ENCODE measurements at regions not wholly inside any gene's neighbourhood (a gene's known extent, or its start where the extent isn't known, plus 50 kb on each side); places are given as distances from the start of the nearest gene placed in this dataset.

DNA sequence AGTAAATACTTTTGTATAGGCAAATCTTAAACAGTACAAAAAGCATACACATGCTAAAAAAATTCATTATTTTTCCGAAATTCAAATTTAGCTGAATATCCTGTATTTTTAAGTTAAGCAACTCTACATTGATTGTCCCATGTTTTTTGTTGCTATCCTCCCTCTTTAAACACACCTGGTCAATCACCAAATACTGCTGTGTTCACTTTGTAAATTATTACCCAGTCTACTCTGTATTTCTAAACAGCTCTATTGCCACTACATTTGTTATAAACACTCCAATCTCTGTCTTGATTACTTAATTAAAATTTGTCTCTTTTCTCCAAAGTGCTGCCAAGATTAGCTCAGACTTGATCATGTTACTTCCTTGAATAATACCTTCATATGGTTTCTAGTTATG is 466.5 kb upstream of the GJE1 start:
- Histone ChIP-seq H4K20me1 (ENCODE audit: insufficient read depth, low read length) (no peaks in the 10 kb centered on the region), H3K27ac (ENCODE audit: low read length) (no peak overlapping the region), H3K9me2 (replicated peaks; ENCODE audit: insufficient read depth, low read length) (no peaks in the 10 kb centered on the region), H3K79me2 (ENCODE audit: low read length) (no peaks in the 10 kb centered on the region), H3K9me3 (replicated peaks; ENCODE audit: insufficient read depth, low read length) (no peaks in the 10 kb centered on the region), H3K4me2 (ENCODE audit: low read depth, low read length) (no peak overlapping the region), H3K9ac (ENCODE audit: low read length) (no peak overlapping the region), H3K4me3 (ENCODE audit: low read length) (no peak overlapping the region), H3K27me3 (replicated peaks; ENCODE audit: insufficient read depth, low read length) (no peaks in the 10 kb centered on the region), H3F3A (ENCODE audit: insufficient read depth, low read length) (no peaks in the 10 kb centered on the region), H3K4me1 (ENCODE audit: low read length) (no peaks in the 10 kb centered on the region), H3K36me3 (replicated peaks; ENCODE audit: insufficient read depth, low read length) (no peaks in the 10 kb centered on the region), H2AFZ (ENCODE audit: low read length) (no peak overlapping the region)
- TF ChIP-seq, protein P1, sequence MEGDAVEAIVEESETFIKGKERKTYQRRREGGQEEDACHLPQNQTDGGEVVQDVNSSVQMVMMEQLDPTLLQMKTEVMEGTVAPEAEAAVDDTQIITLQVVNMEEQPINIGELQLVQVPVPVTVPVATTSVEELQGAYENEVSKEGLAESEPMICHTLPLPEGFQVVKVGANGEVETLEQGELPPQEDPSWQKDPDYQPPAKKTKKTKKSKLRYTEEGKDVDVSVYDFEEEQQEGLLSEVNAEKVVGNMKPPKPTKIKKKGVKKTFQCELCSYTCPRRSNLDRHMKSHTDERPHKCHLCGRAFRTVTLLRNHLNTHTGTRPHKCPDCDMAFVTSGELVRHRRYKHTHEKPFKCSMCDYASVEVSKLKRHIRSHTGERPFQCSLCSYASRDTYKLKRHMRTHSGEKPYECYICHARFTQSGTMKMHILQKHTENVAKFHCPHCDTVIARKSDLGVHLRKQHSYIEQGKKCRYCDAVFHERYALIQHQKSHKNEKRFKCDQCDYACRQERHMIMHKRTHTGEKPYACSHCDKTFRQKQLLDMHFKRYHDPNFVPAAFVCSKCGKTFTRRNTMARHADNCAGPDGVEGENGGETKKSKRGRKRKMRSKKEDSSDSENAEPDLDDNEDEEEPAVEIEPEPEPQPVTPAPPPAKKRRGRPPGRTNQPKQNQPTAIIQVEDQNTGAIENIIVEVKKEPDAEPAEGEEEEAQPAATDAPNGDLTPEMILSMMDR (IDR thresholded peaks at IDR 0.05; ENCODE audit: low read length) = no peak
- TF ChIP-seq EZH2phosphoT487 (IDR thresholded peaks at IDR 0.05; ENCODE audit: low read length) (no peak), EZH2 (optimal IDR thresholded peaks at IDR 0.05; ENCODE audit: low read depth, low read length) (no peak)
- DNase-seq = no peak

DNA sequence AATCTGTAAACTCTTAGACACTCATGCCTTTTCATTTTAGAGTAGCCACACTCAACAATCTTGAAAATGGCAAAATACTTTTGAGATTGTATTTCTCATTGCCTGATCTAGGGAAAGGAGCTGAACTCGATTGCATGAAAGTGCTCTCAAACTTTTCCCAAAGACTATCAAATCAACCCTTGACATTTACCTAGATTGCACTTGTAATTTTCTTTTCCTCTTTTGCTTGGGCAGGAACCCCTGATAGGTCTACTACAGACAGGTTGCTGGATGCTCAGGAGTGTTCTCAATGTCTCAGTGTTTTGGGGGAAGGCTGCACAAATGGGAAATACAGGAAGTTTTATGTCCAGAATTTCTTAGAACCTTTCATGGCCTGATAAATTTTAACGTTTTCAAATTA is 468.0 kb upstream of the GJE1 start:
- no peak overlapping the region for H3K27ac ChIP-seq (ENCODE audit: low read length)
- H3F3A ChIP-seq (ENCODE audit: insufficient read depth, low read length) = no peaks in the 10 kb centered on the region
- DNase-seq = no peak
- H3K79me2 ChIP-seq (ENCODE audit: low read length) = no peaks in the 10 kb centered on the region
- H3K36me3 ChIP-seq (replicated peaks; ENCODE audit: insufficient read depth, low read length) = no peaks in the 10 kb centered on the region
- no peak overlapping the region for H3K4me3 ChIP-seq (ENCODE audit: low read length)
- no peak overlapping the region for H3K4me2 ChIP-seq (ENCODE audit: low read depth, low read length)
- H3K9me3 ChIP-seq (replicated peaks; ENCODE audit: insufficient read depth, low read length) = no peaks in the 10 kb centered on the region
- no peaks in the 10 kb centered on the region for H3K9me2 ChIP-seq (replicated peaks; ENCODE audit: insufficient read depth, low read length)
- H3K27me3 ChIP-seq (replicated peaks; ENCODE audit: insufficient read depth, low read length) = no peaks in the 10 kb centered on the region
- H3K9ac ChIP-seq (ENCODE audit: low read length) = no peak overlapping the region
- no peak overlapping the region for H2AFZ ChIP-seq (ENCODE audit: low read length)
- TF ChIP-seq EZH2 (optimal IDR thresholded peaks at IDR 0.05; ENCODE audit: low read depth, low read length) = no peak
- TF ChIP-seq, protein P1 (IDR thresholded peaks at IDR 0.05; ENCODE audit: low read length) = no peak
- no peak for TF ChIP-seq EZH2phosphoT487 (IDR thresholded peaks at IDR 0.05; ENCODE audit: low read length)
- no peaks in the 10 kb centered on the region for H4K20me1 ChIP-seq (ENCODE audit: insufficient read depth, low read length)
- H3K4me1 ChIP-seq (ENCODE audit: low read length) = no peaks in the 10 kb centered on the region

DNA sequence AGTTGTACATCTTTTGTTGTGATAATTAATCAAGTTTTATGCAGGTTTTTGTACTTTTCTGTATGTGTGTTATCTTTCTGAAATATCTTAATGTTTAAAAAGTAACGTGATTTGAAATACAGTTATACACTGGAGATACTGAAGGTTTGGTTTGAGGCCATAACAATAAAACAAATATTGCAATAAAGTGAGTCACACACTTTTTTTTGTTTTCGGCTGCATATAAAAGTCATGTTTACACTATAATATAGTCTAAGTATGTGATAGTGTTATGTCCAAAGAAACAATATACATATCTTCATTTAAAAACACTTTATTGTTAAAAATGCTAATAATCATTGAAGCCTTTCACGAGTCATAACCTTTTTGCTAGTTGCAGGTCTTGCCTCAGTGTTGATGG is 473.1 kb upstream of the GJE1 start:
- Histone ChIP-seq H3K9me2 (replicated peaks; ENCODE audit: insufficient read depth, low read length) (no peaks in the 10 kb centered on the region), H3K4me3 (ENCODE audit: low read length) (no peak overlapping the region), H3K9me3 (replicated peaks; ENCODE audit: insufficient read depth, low read length) (no peaks in the 10 kb centered on the region), H3K36me3 (replicated peaks; ENCODE audit: insufficient read depth, low read length) (no peaks in the 10 kb centered on the region), H2AFZ (ENCODE audit: low read length) (no peak overlapping the region), H3K79me2 (ENCODE audit: low read length) (no peaks in the 10 kb centered on the region), H3F3A (ENCODE audit: insufficient read depth, low read length) (no peaks in the 10 kb centered on the region), H3K27ac (ENCODE audit: low read length) (no peak overlapping the region), H3K27me3 (replicated peaks; ENCODE audit: insufficient read depth, low read length) (no peaks in the 10 kb centered on the region), H4K20me1 (ENCODE audit: insufficient read depth, low read length) (no peaks in the 10 kb centered on the region), H3K4me2 (ENCODE audit: low read depth, low read length) (no peak overlapping the region), H3K4me1 (ENCODE audit: low read length) (no peaks in the 10 kb centered on the region), H3K9ac (ENCODE audit: low read length) (no peak overlapping the region)
- no peak for DNase-seq
- TF ChIP-seq EZH2 (optimal IDR thresholded peaks at IDR 0.05; ENCODE audit: low read depth, low read length) = no peak
- TF ChIP-seq, protein P1 (IDR thresholded peaks at IDR 0.05; ENCODE audit: low read length) = no peak
- no peak for TF ChIP-seq EZH2phosphoT487 (IDR thresholded peaks at IDR 0.05; ENCODE audit: low read length)
